CD8-positive, alpha-beta memory T cell (primary cell): ENCODE measurements at regions not wholly inside any gene's neighbourhood (a gene's known extent, or its start where the extent isn't known, plus 50 kb on each side); places are given as distances from the start of the nearest gene placed in this dataset.
A peak's percentile ranks its signal among the peaks of the same experiment; 100 is the strongest.

ENCODE experiments used
- CTCF ChIA-PET: fragments of 350-600 bp; sonication (Branson Sonifier 250); formaldehyde crosslinking; loops from one replicate; lab custom pipeline; 2021; ENCODE audit warnings: antibody characterized with exemption; lab: Charles Lee
- POLR2A ChIA-PET: fragments of 350-600 bp; sonication (Branson Sonifier 250); formaldehyde crosslinking; loops from one replicate; lab custom pipeline; 2021; ENCODE audit warnings: antibody characterized with exemption; lab: Charles Lee
- DNase-seq, 5 donors: peaks; one replicate each; pipeline versions ENCODE4 v3.0.0 to v3.0.0-alpha.2; 2020 to 2022; ENCODE audit warnings: mixed read lengths in 1 of 5
- H3K27ac ChIP-seq: one replicate; pipeline ENCODE4 v1.7.0; 2013; ENCODE audit warnings: low read depth, mild to moderate bottlenecking, low read length, moderate library complexity
- H3K27me3 ChIP-seq: 2 replicates; pipeline ENCODE4 v1.7.0; 2013; ENCODE audit warnings: low read length, mild to moderate bottlenecking; ENCODE audit not compliant: insufficient read depth, poor library complexity, severe bottlenecking
- H3K36me3 ChIP-seq: 2 replicates; pipeline ENCODE4 v1.7.0; 2013; ENCODE audit warnings: mild to moderate bottlenecking, low read length, moderate library complexity; ENCODE audit not compliant: insufficient read depth
- H3K4me1 ChIP-seq: 2 replicates; pipeline ENCODE4 v1.7.0; 2013; ENCODE audit warnings: mild to moderate bottlenecking, low read length, moderate library complexity; ENCODE audit not compliant: insufficient read depth
- H3K4me3 ChIP-seq: 2 replicates; pipeline ENCODE4 v1.7.0; 2013; ENCODE audit warnings: mild to moderate bottlenecking, low read length
- H3K9me3 ChIP-seq: 2 replicates; pipeline ENCODE4 v1.7.0; 2013; ENCODE audit warnings: mild to moderate bottlenecking, low read length
- H3K27ac Mint-ChIP-seq, 8 donors: one replicate each; pipeline ENCODE4 v1.8.0; 2020 to 2021; ENCODE audit warnings: mixed read lengths in 8 of 8, mild to moderate bottlenecking in 6 of 8, inconsistent platforms in 3 of 8, moderate library complexity in 3 of 8
- H3K27me3 Mint-ChIP-seq, 2 donors: one replicate each; pipeline ENCODE4 v1.8.0; 2020 to 2021; ENCODE audit warnings: mixed read lengths in 2 of 2, mild to moderate bottlenecking in 1 of 2, moderate library complexity in 1 of 2
- H3K36me3 Mint-ChIP-seq, 3 donors: one replicate each; pipeline ENCODE4 v1.8.0; 2020 to 2021; ENCODE audit warnings: mixed read lengths in 3 of 3, inconsistent platforms in 1 of 3, mild to moderate bottlenecking in 1 of 3
- H3K4me1 Mint-ChIP-seq, 3 donors: one replicate each; pipeline ENCODE4 v1.8.0; 2020 to 2021; ENCODE audit warnings: mixed read lengths in 3 of 3, inconsistent platforms in 1 of 3, mild to moderate bottlenecking in 1 of 3
- H3K4me3 Mint-ChIP-seq, 7 donors: one replicate each; pipeline ENCODE4 v1.8.0; 2020 to 2021; ENCODE audit warnings: mixed read lengths in 7 of 7, mild to moderate bottlenecking in 6 of 7, moderate library complexity in 4 of 7, inconsistent platforms in 2 of 7
- H3K9me3 Mint-ChIP-seq, 5 donors: one replicate each; pipeline ENCODE4 v1.8.0; 2020 to 2022; ENCODE audit warnings: mixed read lengths in 5 of 5, mild to moderate bottlenecking in 3 of 5, moderate library complexity in 2 of 5, inconsistent platforms in 1 of 5

DNA sequence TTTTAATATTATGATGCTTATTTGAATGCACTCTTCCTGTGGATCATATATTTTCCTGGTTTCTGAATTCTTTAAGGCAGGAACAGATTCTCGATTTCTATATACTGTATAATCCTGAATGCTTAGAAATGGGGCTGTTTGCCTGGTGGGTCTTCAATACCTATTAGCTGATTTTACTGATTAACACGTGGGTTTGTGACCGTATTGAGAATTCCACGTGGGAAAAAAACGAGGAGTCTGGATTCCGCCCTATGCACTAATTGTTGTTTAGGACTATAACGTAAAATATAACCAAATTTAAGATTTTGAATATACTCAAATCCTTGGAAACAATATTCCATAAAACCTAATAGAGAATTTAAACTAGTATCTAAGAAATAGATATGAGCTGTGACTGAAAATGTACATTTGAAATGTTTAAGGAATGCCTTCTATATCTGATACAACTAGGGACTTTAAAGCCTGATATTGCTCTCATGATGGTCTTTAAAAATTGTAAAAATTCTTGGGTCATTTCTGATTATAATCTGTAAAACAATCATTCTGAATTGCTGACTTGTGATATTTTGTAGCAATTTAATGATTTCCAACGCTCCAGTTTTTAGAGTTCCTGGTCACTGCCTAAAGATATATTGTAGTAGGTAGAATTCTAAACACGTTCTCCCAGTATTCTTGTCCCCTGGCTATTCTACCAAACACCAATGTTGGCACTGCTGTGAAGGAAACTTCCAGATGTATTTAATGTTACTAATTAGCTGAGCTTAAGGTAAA lies 93.6 kb upstream of the NOX3 start:
- Histone ChIP-seq H3K9me3 (no peaks in the 10 kb centered on the region), H3K27me3 (no peaks in the 10 kb centered on the region), H3K27ac (no peak overlapping the region), H3K4me1 (no peaks in the 10 kb centered on the region), H3K4me3 (no peak overlapping the region), H3K36me3 (no peaks in the 10 kb centered on the region)
- Mint-ChIP-seq H3K36me3 (no peaks in the 10 kb centered on the region), H3K4me3 (no peak overlapping the region), H3K4me1 (no peaks in the 10 kb centered on the region), H3K9me3 (no peaks in the 10 kb centered on the region), H3K27ac (no peak overlapping the region), H3K27me3 (no peaks in the 10 kb centered on the region)
- POLR2A ChIA-PET = no interaction called here
- DNase-seq = no peak
- CTCF ChIA-PET = no interaction called here

GRCh38 chr6:155548576-155548975 lies 92.9 kb upstream of the NOX3 start:
- Histone ChIP-seq H3K27ac (no peak overlapping the region), H3K27me3 (no peaks in the 10 kb centered on the region), H3K9me3 (no peaks in the 10 kb centered on the region), H3K4me1 (no peaks in the 10 kb centered on the region), H3K36me3 (no peaks in the 10 kb centered on the region), H3K4me3 (no peak overlapping the region)
- ChIA-PET CTCF (no interaction called here), POLR2A (no interaction called here)
- no peak overlapping the region for H3K4me3 Mint-ChIP-seq
- no peaks in the 10 kb centered on the region for H3K36me3 Mint-ChIP-seq
- no peak for DNase-seq
- no peaks in the 10 kb centered on the region for H3K27me3 Mint-ChIP-seq
- no peaks in the 10 kb centered on the region for H3K4me1 Mint-ChIP-seq
- H3K27ac Mint-ChIP-seq = no peak overlapping the region
- H3K9me3 Mint-ChIP-seq = no peaks in the 10 kb centered on the region

GRCh38 chr6:155544677-155545076 lies 89.0 kb upstream of the NOX3 start:
- POLR2A ChIA-PET = no interaction called here
- Mint-ChIP-seq H3K27ac (no peak overlapping the region), H3K27me3 (peaks cover 0 to 6% of the 10 kb centered on the region in 2 donors), H3K4me3 (no peak overlapping the region), H3K9me3 (no peaks in the 10 kb centered on the region), H3K4me1 (no peaks in the 10 kb centered on the region), H3K36me3 (no peaks in the 10 kb centered on the region)
- H3K27me3 ChIP-seq = no peaks in the 10 kb centered on the region
- H3K36me3 ChIP-seq = no peaks in the 10 kb centered on the region
- no peak overlapping the region for H3K4me3 ChIP-seq
- H3K4me1 ChIP-seq = no peaks in the 10 kb centered on the region
- no peak for DNase-seq
- H3K9me3 ChIP-seq = no peaks in the 10 kb centered on the region
- CTCF ChIA-PET = no interaction called here
- no peak overlapping the region for H3K27ac ChIP-seq

DNA sequence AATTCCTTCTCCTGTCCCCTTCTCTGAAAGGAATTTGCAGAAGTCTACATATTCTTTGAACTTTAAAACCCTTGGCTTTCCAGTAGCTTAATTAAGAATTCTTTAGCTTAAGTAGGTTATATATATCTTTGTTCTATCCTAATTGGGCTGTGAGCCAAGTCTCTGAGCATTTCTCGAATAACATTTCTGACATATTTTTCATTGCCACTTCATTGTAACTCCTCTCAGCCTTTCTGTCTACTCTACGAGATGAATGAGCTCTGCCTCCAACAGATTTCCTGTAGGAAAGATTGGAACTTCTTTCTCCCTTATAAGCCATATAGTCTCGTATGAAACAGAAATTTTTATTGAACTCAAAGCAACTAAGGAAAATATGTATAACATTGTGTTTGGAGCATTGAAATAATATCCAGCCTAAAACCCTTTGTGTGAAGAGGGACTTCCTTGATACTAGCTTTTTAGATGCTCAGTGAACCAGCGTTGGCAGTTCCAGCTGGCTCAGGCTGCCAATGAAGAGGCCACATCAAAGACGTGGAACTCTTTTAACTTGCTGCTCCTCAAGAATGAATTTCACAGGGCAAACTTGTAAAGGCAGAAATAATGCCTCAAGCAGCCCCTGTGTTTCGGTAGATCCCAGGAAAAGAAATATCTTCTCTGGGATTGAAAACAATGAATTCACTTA lies 87.7 kb upstream of the NOX3 start:
- POLR2A ChIA-PET = no interaction called here
- no peak overlapping the region for H3K4me3 Mint-ChIP-seq
- Histone ChIP-seq H3K27ac (no peak overlapping the region), H3K27me3 (no peaks in the 10 kb centered on the region), H3K9me3 (no peaks in the 10 kb centered on the region), H3K36me3 (no peaks in the 10 kb centered on the region), H3K4me1 (no peaks in the 10 kb centered on the region), H3K4me3 (no peak overlapping the region)
- H3K27ac Mint-ChIP-seq = no peak overlapping the region
- H3K27me3 Mint-ChIP-seq = peaks cover 0 to 6% of the 10 kb centered on the region in 2 donors
- DNase-seq = no peak
- CTCF ChIA-PET = no interaction called here
- no peaks in the 10 kb centered on the region for H3K9me3 Mint-ChIP-seq
- no peaks in the 10 kb centered on the region for H3K4me1 Mint-ChIP-seq
- no peaks in the 10 kb centered on the region for H3K36me3 Mint-ChIP-seq

- Mint-ChIP-seq H3K9me3 (no peaks in the 10 kb centered on the region), H3K4me1 (no peaks in the 10 kb centered on the region), H3K27me3 (peaks cover 0 to 6% of the 10 kb centered on the region in 2 donors), H3K27ac (no peak overlapping the region), H3K4me3 (no peak overlapping the region), H3K36me3 (no peaks in the 10 kb centered on the region)
- no peaks in the 10 kb centered on the region for H3K27me3 ChIP-seq
- no peak for DNase-seq
- no peak overlapping the region for H3K4me3 ChIP-seq
- POLR2A ChIA-PET = no interaction called here
- CTCF ChIA-PET = no interaction called here
- H3K36me3 ChIP-seq = no peaks in the 10 kb centered on the region
- no peak overlapping the region for H3K27ac ChIP-seq
- no peaks in the 10 kb centered on the region for H3K4me1 ChIP-seq
- H3K9me3 ChIP-seq = no peaks in the 10 kb centered on the region
Measured at GRCh38 chr6:155542036-155542435, 86.4 kb upstream of the NOX3 start.

- H3K4me3 ChIP-seq = no peak overlapping the region
- Mint-ChIP-seq H3K27ac (no peak overlapping the region), H3K4me3 (no peak overlapping the region), H3K9me3 (peaks cover 0 to 2% (median 0%) of the 10 kb centered on the region in 5 donors), H3K27me3 (peaks cover 0 to 6% of the 10 kb centered on the region in 2 donors), H3K4me1 (no peaks in the 10 kb centered on the region), H3K36me3 (no peaks in the 10 kb centered on the region)
- no peak overlapping the region for H3K27ac ChIP-seq
- CTCF ChIA-PET = no interaction called here
- DNase-seq = no peak
- no peaks in the 10 kb centered on the region for H3K27me3 ChIP-seq
- POLR2A ChIA-PET = interaction anchor here (0.6 kb wide), 1 partner anchor 141 kb away, joined by 3 read pairs; no protein-coding TSS in a partner anchor
- H3K4me1 ChIP-seq = no peaks in the 10 kb centered on the region
- H3K9me3 ChIP-seq = no peaks in the 10 kb centered on the region
- no peaks in the 10 kb centered on the region for H3K36me3 ChIP-seq
Measured at GRCh38 chr6:155538708-155539390, 83.2 kb upstream of the NOX3 start.

DNA sequence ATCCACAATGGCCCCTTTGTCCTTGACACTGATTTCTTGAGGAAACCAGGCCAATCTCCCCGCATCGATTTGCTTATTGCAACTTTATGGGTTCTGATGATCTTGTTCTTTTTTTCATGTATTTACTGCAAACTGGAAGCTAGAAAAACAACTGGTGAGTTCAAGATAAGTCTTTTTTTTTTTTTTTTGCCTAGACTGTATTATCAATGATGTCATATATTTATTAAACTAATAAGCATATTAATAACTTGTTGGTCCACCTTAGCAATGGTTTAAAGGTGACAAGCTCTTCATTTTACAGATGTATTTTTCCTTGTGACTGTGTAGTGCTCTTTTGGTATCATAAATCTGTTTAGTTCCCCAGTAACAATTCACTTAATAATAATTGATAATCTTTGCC lies 79.0 kb upstream of the NOX3 start:
- no peaks in the 10 kb centered on the region for H3K36me3 Mint-ChIP-seq
- H3K36me3 ChIP-seq = no peaks in the 10 kb centered on the region
- H3K4me3 Mint-ChIP-seq = no peak overlapping the region
- H3K9me3 Mint-ChIP-seq = peaks cover 0 to 6% (median 4%) of the 10 kb centered on the region in 5 donors
- no peak overlapping the region for H3K27ac Mint-ChIP-seq
- no peaks in the 10 kb centered on the region for H3K27me3 Mint-ChIP-seq
- H3K4me3 ChIP-seq = no peak overlapping the region
- no peaks in the 10 kb centered on the region for H3K27me3 ChIP-seq
- POLR2A ChIA-PET = no interaction called here
- no peaks in the 10 kb centered on the region for H3K4me1 Mint-ChIP-seq
- H3K27ac ChIP-seq = no peak overlapping the region
- H3K4me1 ChIP-seq = no peaks in the 10 kb centered on the region
- DNase-seq = no peak
- H3K9me3 ChIP-seq = no peaks in the 10 kb centered on the region
- CTCF ChIA-PET = no interaction called here

- CTCF ChIA-PET = no interaction called here
- peak in 1 of 5 donors; percentile 17 for DNase-seq
- Histone ChIP-seq H3K36me3 (no peaks in the 10 kb centered on the region), H3K27ac (no peak overlapping the region), H3K9me3 (no peaks in the 10 kb centered on the region), H3K27me3 (no peaks in the 10 kb centered on the region), H3K4me1 (no peaks in the 10 kb centered on the region), H3K4me3 (no peak overlapping the region)
- no peaks in the 10 kb centered on the region for H3K4me1 Mint-ChIP-seq
- POLR2A ChIA-PET = no interaction called here
- H3K27ac Mint-ChIP-seq = no peak overlapping the region
- H3K36me3 Mint-ChIP-seq = no peaks in the 10 kb centered on the region
- H3K27me3 Mint-ChIP-seq = peaks cover 0 to 2% of the 10 kb centered on the region in 2 donors
- H3K4me3 Mint-ChIP-seq = no peak overlapping the region
- H3K9me3 Mint-ChIP-seq = peaks cover 0 to 5% (median 4%) of the 10 kb centered on the region in 5 donors
Measured at GRCh38 chr6:155530219-155530834, 74.7 kb upstream of the NOX3 start.
